K562 (cell line): ENCODE measurements at regions not wholly inside any gene's neighbourhood (a gene's known extent, or its start where the extent isn't known, plus 50 kb on each side); places are given as distances from the start of the nearest gene placed in this dataset.

Experiments used
- FUS ChIP-seq: fragments of 200-400 bp; formaldehyde crosslinking; optimal IDR thresholded peaks from 2 replicates; pipeline ENCODE3; 2017; ENCODE audit warnings: low read depth, low read length
- PHF21A ChIP-seq: fragments of 450-650 bp; IDR thresholded peaks from 2 replicates; pipeline ENCODE4 v1.6.1; 2017; ENCODE audit warnings: low read depth, borderline replicate concordance
- ZNF384 ChIP-seq: IDR thresholded peaks from 2 replicates; pipeline ENCODE4 v1.6.1; 2012; ENCODE audit warnings: low read depth, low read length, improper control_type of control experiment
- TF ChIP-seq, protein P1 (sequence below): fragments of 250-450 bp; sonication (Bioruptor Pico); IDR thresholded peaks from 2 replicates; pipeline ENCODE4 v1.4.0; 2020
- TF ChIP-seq, protein P2 (sequence below): fragments of 450-650 bp; IDR thresholded peaks from 2 replicates; pipeline ENCODE4 v1.6.1; 2017; ENCODE audit warnings: antibody characterized with exemption, mild to moderate bottlenecking
- TF ChIP-seq, protein P3 (sequence below): sonication (generic); formaldehyde crosslinking; IDR thresholded peaks from 2 replicates; pipeline ENCODE4 v1.8.0; 2022; ENCODE audit warnings: mild to moderate bottlenecking, missing genetic modification reagents

DNA sequence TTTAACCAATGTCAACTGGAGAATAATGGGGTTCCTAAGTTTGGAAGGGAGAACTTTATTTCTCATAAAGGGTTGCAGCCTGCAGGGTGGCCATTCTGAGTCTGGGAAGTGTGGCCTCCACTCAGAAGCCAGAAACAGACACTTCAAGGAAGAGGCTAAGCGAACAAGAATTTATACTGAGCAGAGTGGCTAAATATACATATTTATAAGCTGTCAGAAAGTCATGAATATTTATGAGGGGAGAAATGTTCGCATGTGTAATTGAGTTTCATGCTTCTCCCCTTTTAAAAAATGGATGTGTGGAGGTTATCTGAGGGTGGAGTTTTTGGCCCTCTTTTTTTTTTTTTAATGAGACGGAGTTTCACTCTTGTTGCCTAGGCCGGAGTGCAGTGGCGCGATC, 78.1 kb upstream of the PLAC8 start (continued):
- TF ChIP-seq, protein P1, sequence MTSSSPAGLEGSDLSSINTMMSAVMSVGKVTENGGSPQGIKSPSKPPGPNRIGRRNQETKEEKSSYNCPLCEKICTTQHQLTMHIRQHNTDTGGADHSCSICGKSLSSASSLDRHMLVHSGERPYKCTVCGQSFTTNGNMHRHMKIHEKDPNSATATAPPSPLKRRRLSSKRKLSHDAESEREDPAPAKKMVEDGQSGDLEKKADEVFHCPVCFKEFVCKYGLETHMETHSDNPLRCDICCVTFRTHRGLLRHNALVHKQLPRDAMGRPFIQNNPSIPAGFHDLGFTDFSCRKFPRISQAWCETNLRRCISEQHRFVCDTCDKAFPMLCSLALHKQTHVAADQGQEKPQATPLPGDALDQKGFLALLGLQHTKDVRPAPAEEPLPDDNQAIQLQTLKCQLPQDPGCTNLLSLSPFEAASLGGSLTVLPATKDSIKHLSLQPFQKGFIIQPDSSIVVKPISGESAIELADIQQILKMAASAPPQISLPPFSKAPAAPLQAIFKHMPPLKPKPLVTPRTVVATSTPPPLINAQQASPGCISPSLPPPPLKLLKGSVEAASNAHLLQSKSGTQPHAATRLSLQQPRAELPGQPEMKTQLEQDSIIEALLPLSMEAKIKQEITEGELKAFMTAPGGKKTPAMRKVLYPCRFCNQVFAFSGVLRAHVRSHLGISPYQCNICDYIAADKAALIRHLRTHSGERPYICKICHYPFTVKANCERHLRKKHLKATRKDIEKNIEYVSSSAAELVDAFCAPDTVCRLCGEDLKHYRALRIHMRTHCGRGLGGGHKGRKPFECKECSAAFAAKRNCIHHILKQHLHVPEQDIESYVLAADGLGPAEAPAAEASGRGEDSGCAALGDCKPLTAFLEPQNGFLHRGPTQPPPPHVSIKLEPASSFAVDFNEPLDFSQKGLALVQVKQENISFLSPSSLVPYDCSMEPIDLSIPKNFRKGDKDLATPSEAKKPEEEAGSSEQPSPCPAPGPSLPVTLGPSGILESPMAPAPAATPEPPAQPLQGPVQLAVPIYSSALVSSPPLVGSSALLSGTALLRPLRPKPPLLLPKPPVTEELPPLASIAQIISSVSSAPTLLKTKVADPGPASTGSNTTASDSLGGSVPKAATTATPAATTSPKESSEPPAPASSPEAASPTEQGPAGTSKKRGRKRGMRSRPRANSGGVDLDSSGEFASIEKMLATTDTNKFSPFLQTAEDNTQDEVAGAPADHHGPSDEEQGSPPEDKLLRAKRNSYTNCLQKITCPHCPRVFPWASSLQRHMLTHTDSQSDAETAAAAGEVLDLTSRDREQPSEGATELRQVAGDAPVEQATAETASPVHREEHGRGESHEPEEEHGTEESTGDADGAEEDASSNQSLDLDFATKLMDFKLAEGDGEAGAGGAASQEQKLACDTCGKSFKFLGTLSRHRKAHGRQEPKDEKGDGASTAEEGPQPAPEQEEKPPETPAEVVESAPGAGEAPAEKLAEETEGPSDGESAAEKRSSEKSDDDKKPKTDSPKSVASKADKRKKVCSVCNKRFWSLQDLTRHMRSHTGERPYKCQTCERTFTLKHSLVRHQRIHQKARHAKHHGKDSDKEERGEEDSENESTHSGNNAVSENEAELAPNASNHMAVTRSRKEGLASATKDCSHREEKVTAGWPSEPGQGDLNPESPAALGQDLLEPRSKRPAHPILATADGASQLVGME = no peak
- TF ChIP-seq PHF21A = no peak
- TF ChIP-seq ZNF384 = no peak
- TF ChIP-seq, protein P2, sequence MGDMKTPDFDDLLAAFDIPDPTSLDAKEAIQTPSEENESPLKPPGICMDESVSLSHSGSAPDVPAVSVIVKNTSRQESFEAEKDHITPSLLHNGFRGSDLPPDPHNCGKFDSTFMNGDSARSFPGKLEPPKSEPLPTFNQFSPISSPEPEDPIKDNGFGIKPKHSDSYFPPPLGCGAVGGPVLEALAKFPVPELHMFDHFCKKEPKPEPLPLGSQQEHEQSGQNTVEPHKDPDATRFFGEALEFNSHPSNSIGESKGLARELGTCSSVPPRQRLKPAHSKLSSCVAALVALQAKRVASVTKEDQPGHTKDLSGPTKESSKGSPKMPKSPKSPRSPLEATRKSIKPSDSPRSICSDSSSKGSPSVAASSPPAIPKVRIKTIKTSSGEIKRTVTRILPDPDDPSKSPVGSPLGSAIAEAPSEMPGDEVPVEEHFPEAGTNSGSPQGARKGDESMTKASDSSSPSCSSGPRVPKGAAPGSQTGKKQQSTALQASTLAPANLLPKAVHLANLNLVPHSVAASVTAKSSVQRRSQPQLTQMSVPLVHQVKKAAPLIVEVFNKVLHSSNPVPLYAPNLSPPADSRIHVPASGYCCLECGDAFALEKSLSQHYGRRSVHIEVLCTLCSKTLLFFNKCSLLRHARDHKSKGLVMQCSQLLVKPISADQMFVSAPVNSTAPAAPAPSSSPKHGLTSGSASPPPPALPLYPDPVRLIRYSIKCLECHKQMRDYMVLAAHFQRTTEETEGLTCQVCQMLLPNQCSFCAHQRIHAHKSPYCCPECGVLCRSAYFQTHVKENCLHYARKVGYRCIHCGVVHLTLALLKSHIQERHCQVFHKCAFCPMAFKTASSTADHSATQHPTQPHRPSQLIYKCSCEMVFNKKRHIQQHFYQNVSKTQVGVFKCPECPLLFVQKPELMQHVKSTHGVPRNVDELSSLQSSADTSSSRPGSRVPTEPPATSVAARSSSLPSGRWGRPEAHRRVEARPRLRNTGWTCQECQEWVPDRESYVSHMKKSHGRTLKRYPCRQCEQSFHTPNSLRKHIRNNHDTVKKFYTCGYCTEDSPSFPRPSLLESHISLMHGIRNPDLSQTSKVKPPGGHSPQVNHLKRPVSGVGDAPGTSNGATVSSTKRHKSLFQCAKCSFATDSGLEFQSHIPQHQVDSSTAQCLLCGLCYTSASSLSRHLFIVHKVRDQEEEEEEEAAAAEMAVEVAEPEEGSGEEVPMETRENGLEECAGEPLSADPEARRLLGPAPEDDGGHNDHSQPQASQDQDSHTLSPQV = no peak
- TF ChIP-seq, protein P3, sequence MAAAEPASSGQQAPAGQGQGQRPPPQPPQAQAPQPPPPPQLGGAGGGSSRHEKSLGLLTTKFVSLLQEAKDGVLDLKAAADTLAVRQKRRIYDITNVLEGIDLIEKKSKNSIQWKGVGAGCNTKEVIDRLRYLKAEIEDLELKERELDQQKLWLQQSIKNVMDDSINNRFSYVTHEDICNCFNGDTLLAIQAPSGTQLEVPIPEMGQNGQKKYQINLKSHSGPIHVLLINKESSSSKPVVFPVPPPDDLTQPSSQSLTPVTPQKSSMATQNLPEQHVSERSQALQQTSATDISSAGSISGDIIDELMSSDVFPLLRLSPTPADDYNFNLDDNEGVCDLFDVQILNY (CRISPR knock-in tag) = no peak
- no peak for TF ChIP-seq FUS
